ENCODE measurements at regions not wholly inside any gene's neighbourhood (a gene's known extent, or its start where the extent isn't known, plus 50 kb on each side); places are given as distances from the start of the nearest gene placed in this dataset.
"Not testable (repeated sequence)": the region's sequence is repeated elsewhere in the genome, so short reads cannot be mapped to it uniquely, and the experiment has no call there.

- DNase-seq (ENCODE audit: low read depth): not testable (repeated sequence)
Observed at GRCh38 chr15:34528055-34528754, 55.2 kb downstream of the GOLGA8B start.

GRCh38 chr15:34527641-34528040, 55.8 kb downstream of the GOLGA8B start:
- DNase-seq (ENCODE audit: low read depth): not testable (repeated sequence)

DNA sequence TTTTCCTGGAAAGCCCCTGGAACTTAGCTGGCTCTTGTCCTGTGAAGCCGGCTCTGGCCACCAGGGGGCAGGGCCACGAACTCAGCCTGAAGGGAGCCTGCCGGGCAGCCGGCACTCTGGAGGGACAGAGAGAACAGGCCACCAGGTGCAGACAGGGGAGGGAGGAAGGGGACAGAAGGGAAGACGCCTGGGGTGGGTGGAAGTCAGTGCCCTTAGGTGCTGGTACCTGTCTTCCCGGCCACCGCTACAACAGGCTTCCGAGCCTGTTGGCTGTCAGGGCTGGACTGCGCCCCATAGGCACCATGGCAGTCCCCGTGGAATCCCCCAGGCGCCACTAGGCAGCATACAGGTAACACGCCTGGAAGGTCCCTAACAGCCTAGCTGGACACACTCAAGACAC, 59.6 kb downstream of the GOLGA8B start:
- not testable (repeated sequence) for DNase-seq (ENCODE audit: low read depth)

DNA sequence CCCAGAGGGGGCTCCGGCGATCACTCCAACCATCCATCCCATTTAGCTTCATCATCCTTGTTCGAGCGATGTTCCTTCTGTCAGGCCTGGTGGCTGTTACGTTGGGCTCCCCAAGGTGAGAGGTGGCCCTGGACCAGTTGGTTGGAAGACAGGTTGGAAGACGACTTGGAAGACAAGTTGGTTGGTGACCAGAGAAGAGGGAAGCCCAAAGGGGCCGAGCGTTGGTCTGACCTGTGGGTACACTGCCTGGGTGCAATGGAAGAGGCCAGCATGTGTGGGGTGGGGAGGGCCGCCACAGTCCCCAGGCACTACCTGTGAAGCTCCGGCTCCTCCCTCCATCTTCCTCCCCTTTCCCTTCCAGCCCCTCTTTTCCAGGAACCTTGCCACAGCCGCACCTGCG, 60.9 kb downstream of the GOLGA8B start:
- DNase-seq (ENCODE audit: low read depth): not testable (repeated sequence)

GRCh38 chr15:34521802-34522485, 61.5 kb downstream of the GOLGA8B start:
- not testable (repeated sequence) for DNase-seq (ENCODE audit: low read depth)

GRCh38 chr15:34520566-34520965, 62.9 kb downstream of the GOLGA8B start:
- DNase-seq (ENCODE audit: low read depth): no peak

DNA sequence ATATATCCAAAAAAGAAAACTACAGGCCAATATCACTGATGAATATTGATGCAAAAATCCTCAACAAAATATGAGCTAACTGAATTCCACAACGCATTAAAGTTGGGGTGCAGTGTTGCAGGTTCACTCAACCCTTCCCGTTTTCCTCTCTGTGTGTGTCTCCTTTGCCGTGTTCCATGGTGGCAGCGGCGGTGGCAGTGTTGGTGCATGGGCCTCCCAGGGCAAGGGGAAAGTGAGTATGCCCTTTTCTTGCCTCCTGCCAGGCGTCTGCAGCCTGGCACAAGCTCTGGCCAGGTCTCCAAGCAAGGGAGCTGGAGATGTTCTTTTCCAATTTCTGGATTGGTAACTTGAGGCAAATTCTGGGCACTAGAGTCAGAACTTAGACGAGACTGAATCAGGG, 63.4 kb downstream of the GOLGA8B start:
- not testable (repeated sequence) for DNase-seq (ENCODE audit: low read depth)

DNA sequence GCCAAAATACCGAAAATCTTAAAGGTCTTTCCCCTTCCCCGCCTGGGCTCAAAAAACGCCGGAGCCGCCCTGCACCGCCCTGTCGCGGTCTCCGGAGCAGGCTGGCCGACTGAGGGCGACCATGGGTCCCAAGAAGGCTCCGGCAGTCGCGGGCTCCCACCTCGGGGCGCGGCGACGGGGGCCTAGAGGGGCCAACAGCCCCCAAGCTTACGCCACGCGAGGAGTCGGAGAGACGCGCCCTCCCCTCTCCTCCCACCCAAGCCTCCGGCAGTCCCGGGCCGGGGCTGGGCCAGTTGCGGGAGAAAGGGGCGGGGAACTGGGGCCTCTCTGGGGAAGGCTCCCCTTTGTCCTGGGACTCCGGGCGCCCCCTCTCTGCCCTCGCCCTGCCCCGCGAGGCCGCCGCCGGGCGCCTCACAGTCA, 69.2 kb downstream of the GOLGA8B start:
- peak; percentile 39 for DNase-seq (ENCODE audit: low read depth)

- DNase-seq (ENCODE audit: low read depth): no peak
Observed at GRCh38 chr15:34512628-34513027, 70.8 kb downstream of the GOLGA8B start.

DNA sequence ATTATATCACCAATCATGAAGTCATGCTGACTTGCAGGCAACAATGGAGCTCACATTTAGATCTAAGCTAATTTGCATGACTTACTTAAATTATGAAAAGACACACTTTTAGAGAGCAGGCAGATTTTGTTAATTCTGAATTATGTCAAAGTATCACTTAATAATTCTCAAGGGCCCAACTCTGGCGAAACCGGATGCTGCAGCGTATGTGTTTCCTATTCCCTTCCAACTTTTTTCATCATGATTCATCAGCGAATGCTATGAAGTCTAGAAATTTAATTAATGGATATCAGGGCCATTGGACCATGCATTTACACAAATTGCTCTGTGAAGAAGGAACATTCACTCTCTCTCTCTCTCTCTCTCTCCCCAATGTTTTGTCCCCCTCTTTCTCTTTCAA, 63.5 kb upstream of the GOLGA8A start:
- no peak for DNase-seq (ENCODE audit: low read depth)

GRCh38 chr15:34496207-34496995, 58.8 kb upstream of the GOLGA8A start:
- no peak for DNase-seq (ENCODE audit: low read depth)

- DNase-seq (ENCODE audit: low read depth): not testable (repeated sequence)
Observed at GRCh38 chr15:34495707-34496106, 58.1 kb upstream of the GOLGA8A start.

DNA sequence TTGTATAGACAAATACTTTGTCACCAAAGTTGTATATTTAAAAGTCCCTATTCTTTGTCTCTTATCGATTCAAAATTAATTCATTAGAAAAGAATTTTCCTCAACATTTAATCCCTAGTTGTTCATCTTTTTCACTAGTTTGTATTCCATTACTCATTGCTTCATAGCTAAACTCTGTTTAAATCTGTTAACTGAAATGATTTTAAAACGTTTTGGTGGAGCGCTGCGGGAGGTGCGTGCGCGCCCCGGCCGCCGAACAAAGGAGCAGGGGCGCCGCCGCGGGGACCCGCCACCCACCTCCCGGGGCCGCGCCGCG, 56.4 kb upstream of the GOLGA8A start:
- no peak for DNase-seq (ENCODE audit: low read depth)

DNA sequence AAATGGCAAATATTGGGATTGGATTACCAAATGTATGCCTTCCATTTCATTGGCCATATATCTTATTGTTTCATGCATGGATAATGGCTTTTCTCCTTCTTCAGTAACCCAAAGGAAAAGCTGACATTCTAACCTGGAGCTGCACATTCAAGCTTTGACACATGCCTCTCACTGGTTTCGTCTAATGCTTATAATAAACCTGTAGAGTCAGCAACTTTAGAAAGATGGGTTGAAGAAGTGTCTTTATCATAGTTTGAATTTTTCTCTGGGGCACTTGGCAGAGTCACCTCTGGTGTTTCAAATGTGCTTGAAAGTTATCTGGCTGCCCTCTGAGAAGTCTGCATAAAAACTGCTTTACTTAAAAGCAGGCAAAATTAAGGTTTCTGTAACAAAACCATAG, 55.4 kb upstream of the GOLGA8A start:
- DNase-seq (ENCODE audit: low read depth): no peak

GRCh38 chr15:34491488-34491887, 53.9 kb upstream of the GOLGA8A start:
- not testable (repeated sequence) for DNase-seq (ENCODE audit: low read depth)

- no peak for DNase-seq (ENCODE audit: low read depth)
Observed at GRCh38 chr15:34490417-34491193, 53.0 kb upstream of the GOLGA8A start.

GRCh38 chr15:34488973-34489959, 51.7 kb upstream of the GOLGA8A start:
- DNase-seq (ENCODE audit: low read depth): not testable (repeated sequence)

Measured in HT1080 (cell line).